Nephron progenitor cell (in vitro differentiated cells): ENCODE measurements at regions not wholly inside any gene's neighbourhood (a gene's known extent, or its start where the extent isn't known, plus 50 kb on each side); places are given as distances from the start of the nearest gene placed in this dataset.

Experiments used
- DNase-seq: peaks from one replicate; pipeline ENCODE4 v3.0.0; 2021
- H3K27ac Mint-ChIP-seq: 2 replicates; pipeline ENCODE4 v1.8.0; 2021; ENCODE audit warnings: mild to moderate bottlenecking, moderate library complexity, mixed read lengths
- H3K27me3 Mint-ChIP-seq: 2 replicates; pipeline ENCODE4 v1.8.0; 2021; ENCODE audit warnings: mild to moderate bottlenecking, low read depth, mixed read lengths; ENCODE audit not compliant: poor library complexity
- H3K36me3 Mint-ChIP-seq: 2 replicates; pipeline ENCODE4 v1.8.0; 2021; ENCODE audit warnings: low read depth, mixed read lengths
- H3K4me1 Mint-ChIP-seq: 2 replicates; pipeline ENCODE4 v1.8.0; 2021; ENCODE audit warnings: mixed read lengths
- H3K4me3 Mint-ChIP-seq: 2 replicates; pipeline ENCODE4 v1.8.0; 2021; ENCODE audit warnings: mild to moderate bottlenecking, moderate library complexity, mixed read lengths
- H3K9me3 Mint-ChIP-seq: 2 replicates; pipeline ENCODE4 v1.8.0; 2021; ENCODE audit warnings: mild to moderate bottlenecking, moderate library complexity, mixed read lengths
- TF ChIP-seq, protein P1 (sequence below): fragments of 200-600 bp; sonication (generic); IDR thresholded peaks from 2 replicates; pipeline ENCODE4 v1.5.0; 2021; ENCODE audit warnings: antibody characterized with exemption

DNA sequence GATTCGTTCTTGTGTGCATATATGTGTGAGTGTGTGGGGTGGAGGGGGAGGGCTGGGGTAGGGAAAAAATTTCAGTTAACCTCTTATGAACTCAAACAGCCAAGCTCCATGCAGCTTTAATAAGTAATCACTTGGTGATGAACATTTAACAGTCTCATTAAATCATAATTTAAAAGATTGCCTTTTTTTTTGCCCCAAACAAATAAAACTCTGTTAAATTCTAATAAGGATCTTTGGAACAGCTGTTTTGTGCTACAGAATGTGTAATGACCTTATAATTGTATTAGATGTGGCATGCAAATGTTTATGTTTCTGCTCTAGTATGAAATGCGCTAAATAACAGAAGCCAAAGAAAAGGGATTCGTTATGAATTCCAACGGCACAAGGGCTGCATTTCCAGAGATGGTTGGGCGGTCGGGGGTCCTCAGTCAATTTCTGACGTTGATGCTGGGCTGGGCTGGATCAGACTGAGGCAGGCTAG, 80.0 kb upstream of the RORA start:
- no peak overlapping the region for H3K4me3 Mint-ChIP-seq
- DNase-seq = no peak
- H3K27me3 Mint-ChIP-seq = peaks cover 4% of the 10 kb centered on the region
- TF ChIP-seq, protein P1, sequence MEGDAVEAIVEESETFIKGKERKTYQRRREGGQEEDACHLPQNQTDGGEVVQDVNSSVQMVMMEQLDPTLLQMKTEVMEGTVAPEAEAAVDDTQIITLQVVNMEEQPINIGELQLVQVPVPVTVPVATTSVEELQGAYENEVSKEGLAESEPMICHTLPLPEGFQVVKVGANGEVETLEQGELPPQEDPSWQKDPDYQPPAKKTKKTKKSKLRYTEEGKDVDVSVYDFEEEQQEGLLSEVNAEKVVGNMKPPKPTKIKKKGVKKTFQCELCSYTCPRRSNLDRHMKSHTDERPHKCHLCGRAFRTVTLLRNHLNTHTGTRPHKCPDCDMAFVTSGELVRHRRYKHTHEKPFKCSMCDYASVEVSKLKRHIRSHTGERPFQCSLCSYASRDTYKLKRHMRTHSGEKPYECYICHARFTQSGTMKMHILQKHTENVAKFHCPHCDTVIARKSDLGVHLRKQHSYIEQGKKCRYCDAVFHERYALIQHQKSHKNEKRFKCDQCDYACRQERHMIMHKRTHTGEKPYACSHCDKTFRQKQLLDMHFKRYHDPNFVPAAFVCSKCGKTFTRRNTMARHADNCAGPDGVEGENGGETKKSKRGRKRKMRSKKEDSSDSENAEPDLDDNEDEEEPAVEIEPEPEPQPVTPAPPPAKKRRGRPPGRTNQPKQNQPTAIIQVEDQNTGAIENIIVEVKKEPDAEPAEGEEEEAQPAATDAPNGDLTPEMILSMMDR = no peak
- H3K9me3 Mint-ChIP-seq = no peaks in the 10 kb centered on the region
- no peaks in the 10 kb centered on the region for H3K36me3 Mint-ChIP-seq
- no peak overlapping the region for H3K27ac Mint-ChIP-seq
- H3K4me1 Mint-ChIP-seq = no peaks in the 10 kb centered on the region

GRCh38 chr15:61308437-61308836, 79.3 kb upstream of the RORA start:
- no peak overlapping the region for H3K4me3 Mint-ChIP-seq
- peaks cover 4% of the 10 kb centered on the region for H3K27me3 Mint-ChIP-seq
- H3K36me3 Mint-ChIP-seq = no peaks in the 10 kb centered on the region
- H3K9me3 Mint-ChIP-seq = no peaks in the 10 kb centered on the region
- H3K27ac Mint-ChIP-seq = no peak overlapping the region
- no peak for DNase-seq
- H3K4me1 Mint-ChIP-seq = no peaks in the 10 kb centered on the region
- TF ChIP-seq, protein P1 = no peak

GRCh38 chr15:61307474-61307873, 78.4 kb upstream of the RORA start:
- Mint-ChIP-seq H3K4me3 (no peak overlapping the region), H3K36me3 (no peaks in the 10 kb centered on the region), H3K27me3 (peaks cover 8% of the 10 kb centered on the region), H3K4me1 (no peaks in the 10 kb centered on the region), H3K9me3 (no peaks in the 10 kb centered on the region), H3K27ac (no peak overlapping the region)
- no peak for DNase-seq
- TF ChIP-seq, protein P1 = no peak

DNA sequence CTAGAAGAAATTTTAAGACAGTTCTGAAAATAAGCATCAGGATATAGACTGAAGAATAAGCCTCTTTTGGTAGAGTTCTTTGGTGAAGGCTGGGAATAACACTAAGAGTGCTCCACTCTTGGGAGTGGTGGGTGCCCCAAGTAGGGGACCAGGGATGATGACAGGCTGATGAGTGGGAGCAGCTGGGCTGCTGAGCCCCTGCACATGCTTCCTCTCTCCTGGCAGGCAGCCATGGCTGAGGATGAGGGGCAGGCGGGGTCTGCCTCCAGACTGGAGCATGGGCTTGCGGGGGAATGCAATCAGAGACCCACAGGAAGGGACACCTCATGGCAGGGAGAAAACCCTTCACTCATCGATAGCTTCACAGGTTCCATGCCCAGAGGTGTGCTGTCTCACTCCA, 72.6 kb upstream of the RORA start:
- no peaks in the 10 kb centered on the region for H3K36me3 Mint-ChIP-seq
- no peak overlapping the region for H3K27ac Mint-ChIP-seq
- H3K9me3 Mint-ChIP-seq = no peaks in the 10 kb centered on the region
- DNase-seq = no peak
- H3K27me3 Mint-ChIP-seq = peaks cover 18% of the 10 kb centered on the region
- no peaks in the 10 kb centered on the region for H3K4me1 Mint-ChIP-seq
- TF ChIP-seq, protein P1 = no peak
- H3K4me3 Mint-ChIP-seq = no peak overlapping the region

DNA sequence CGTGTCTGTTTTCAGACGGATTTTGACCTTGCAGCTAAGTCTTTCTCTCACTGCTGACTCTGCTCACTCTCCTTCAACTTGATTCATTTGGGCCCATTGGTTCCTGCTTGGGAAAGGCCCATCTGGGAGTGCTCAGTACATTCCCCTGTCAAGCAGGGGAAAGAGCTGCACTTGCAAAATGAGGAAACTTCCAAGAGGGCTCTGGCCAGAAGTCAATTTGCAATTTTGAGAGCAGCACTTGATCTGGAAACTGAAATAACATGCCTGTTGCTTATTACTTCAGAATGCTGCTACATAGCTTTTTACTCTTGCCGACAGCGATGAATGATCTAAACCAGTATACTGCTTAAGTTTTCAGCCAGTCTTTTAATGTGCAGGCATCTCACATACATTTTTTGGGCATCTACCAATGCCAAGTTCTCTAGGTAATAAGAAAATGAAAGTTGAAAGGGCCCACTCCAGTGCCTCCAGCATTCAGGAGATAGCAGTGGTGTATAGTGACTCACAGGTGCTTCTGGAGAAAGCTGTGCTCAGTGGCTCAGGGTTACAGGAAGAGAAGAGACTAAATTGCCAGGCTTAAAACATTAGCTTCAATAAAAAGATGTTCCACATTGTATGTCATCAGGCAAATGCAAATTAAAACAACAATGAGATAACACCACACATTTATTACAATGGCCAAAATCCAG, 70.1 kb upstream of the RORA start:
- no peaks in the 10 kb centered on the region for H3K4me1 Mint-ChIP-seq
- H3K4me3 Mint-ChIP-seq = no peak overlapping the region
- no peaks in the 10 kb centered on the region for H3K9me3 Mint-ChIP-seq
- peaks cover 28% of the 10 kb centered on the region for H3K27me3 Mint-ChIP-seq
- H3K36me3 Mint-ChIP-seq = no peaks in the 10 kb centered on the region
- TF ChIP-seq, protein P1 = no peak
- H3K27ac Mint-ChIP-seq = no peak overlapping the region
- DNase-seq = no peak

- Mint-ChIP-seq H3K36me3 (no peaks in the 10 kb centered on the region), H3K27ac (no peak overlapping the region), H3K9me3 (no peaks in the 10 kb centered on the region), H3K27me3 (peaks cover 27% of the 10 kb centered on the region), H3K4me3 (no peak overlapping the region), H3K4me1 (no peaks in the 10 kb centered on the region)
- no peak for DNase-seq
- TF ChIP-seq, protein P1 = no peak
Observed at GRCh38 chr15:61295239-61295638, 66.1 kb upstream of the RORA start.
